ENCODE measurements at regions not wholly inside any gene's neighbourhood (a gene's known extent, or its start where the extent isn't known, plus 50 kb on each side); places are given as distances from the start of the nearest gene placed in this dataset.

- Histone ChIP-seq H3K27me3 (ENCODE audit: control insufficient read depth, insufficient read depth, low read length) (no peaks in the 10 kb centered on the region), H3K9me3 (ENCODE audit: control insufficient read depth, insufficient read depth, low read length) (no peaks in the 10 kb centered on the region), H3K27ac (ENCODE audit: low read depth, low read length) (no peak overlapping the region), H3K4me3 (ENCODE audit: low read depth, low read length) (no peak overlapping the region)
- peak; percentile 74 for DNase-seq (ENCODE audit: low read depth, low spot score)
- ChIA-PET POLR2A (interaction anchor here (1.1 to 1.7 kb wide), 2 partner anchors 34 to 49 kb away, joined by 3 to 5 read pairs; no protein-coding TSS in a partner anchor), CTCF (no interaction called here)
- no peak for TF ChIP-seq CTCF (IDR thresholded peaks at IDR 0.05; ENCODE audit: low read depth, low read length)
Observed at GRCh38 chr13:64723724-64724123, 2506.4 kb downstream of the PCDH9 start.

GRCh38 chr13:64718116-64718515 lies 2512.0 kb downstream of the PCDH9 start:
- no peak for TF ChIP-seq CTCF (IDR thresholded peaks at IDR 0.05; ENCODE audit: low read depth, low read length)
- no peak overlapping the region for H3K4me3 ChIP-seq (ENCODE audit: low read depth, low read length)
- ChIA-PET CTCF (no interaction called here), POLR2A (no interaction called here)
- no peak for DNase-seq (ENCODE audit: low read depth, low spot score)
- no peaks in the 10 kb centered on the region for H3K9me3 ChIP-seq (ENCODE audit: control insufficient read depth, insufficient read depth, low read length)
- H3K27me3 ChIP-seq (ENCODE audit: control insufficient read depth, insufficient read depth, low read length), result no peaks in the 10 kb centered on the region
- no peak overlapping the region for H3K27ac ChIP-seq (ENCODE audit: low read depth, low read length)

- POLR2A ChIA-PET, result no interaction called here
- CTCF ChIA-PET, result no interaction called here
- Histone ChIP-seq H3K9me3 (ENCODE audit: control insufficient read depth, insufficient read depth, low read length) (no peaks in the 10 kb centered on the region), H3K27ac (ENCODE audit: low read depth, low read length) (no peak overlapping the region), H3K27me3 (ENCODE audit: control insufficient read depth, insufficient read depth, low read length) (no peaks in the 10 kb centered on the region), H3K4me3 (ENCODE audit: low read depth, low read length) (no peak overlapping the region)
- no peak for TF ChIP-seq CTCF (IDR thresholded peaks at IDR 0.05; ENCODE audit: low read depth, low read length)
- no peak for DNase-seq (ENCODE audit: low read depth, low spot score)
Observed at GRCh38 chr13:64716936-64717335, 2513.2 kb downstream of the PCDH9 start.

- Histone ChIP-seq H3K27ac (ENCODE audit: low read depth, low read length) (no peak overlapping the region), H3K4me3 (ENCODE audit: low read depth, low read length) (no peak overlapping the region), H3K9me3 (ENCODE audit: control insufficient read depth, insufficient read depth, low read length) (no peaks in the 10 kb centered on the region), H3K27me3 (ENCODE audit: control insufficient read depth, insufficient read depth, low read length) (no peaks in the 10 kb centered on the region)
- ChIA-PET CTCF (no interaction called here), POLR2A (no interaction called here)
- DNase-seq (ENCODE audit: low read depth, low spot score), result no peak
- no peak for TF ChIP-seq CTCF (IDR thresholded peaks at IDR 0.05; ENCODE audit: low read depth, low read length)
Observed at GRCh38 chr13:64709079-64709478, 2521.1 kb downstream of the PCDH9 start.

GRCh38 chr13:64704121-64704649 lies 2526.0 kb downstream of the PCDH9 start:
- no peaks in the 10 kb centered on the region for H3K9me3 ChIP-seq (ENCODE audit: control insufficient read depth, insufficient read depth, low read length)
- H3K27ac ChIP-seq (ENCODE audit: low read depth, low read length), result no peak overlapping the region
- ChIA-PET CTCF (no interaction called here), POLR2A (no interaction called here)
- no peak for DNase-seq (ENCODE audit: low read depth, low spot score)
- no peak overlapping the region for H3K4me3 ChIP-seq (ENCODE audit: low read depth, low read length)
- no peak for TF ChIP-seq CTCF (IDR thresholded peaks at IDR 0.05; ENCODE audit: low read depth, low read length)
- H3K27me3 ChIP-seq (ENCODE audit: control insufficient read depth, insufficient read depth, low read length), result no peaks in the 10 kb centered on the region

Measured in AG04450 (cell line).